NCI-H1436 (cell line): ENCODE measurements at regions not wholly inside any gene's neighbourhood (a gene's known extent, or its start where the extent isn't known, plus 50 kb on each side); places are given as distances from the start of the nearest gene placed in this dataset.
"Not testable (repeated sequence)": the region's sequence is repeated elsewhere in the genome, so short reads cannot be mapped to it uniquely, and the experiment has no call there.

ENCODE experiments used
- DNase-seq: peaks from one replicate; lab custom pipeline; 2025; lab: John Stamatoyannopoulos, UW

- no peak for DNase-seq
Measured at GRCh38 chr5:60488466-60489130, 211.4 kb downstream of the DEPDC1B start.

GRCh38 chr5:60487885-60488442, 212.0 kb downstream of the DEPDC1B start:
- no peak for DNase-seq

- DNase-seq = no peak
Measured at GRCh38 chr5:60487476-60487875, 212.5 kb downstream of the DEPDC1B start.

- DNase-seq = no peak
Measured at GRCh38 chr5:60485361-60485760, 214.6 kb downstream of the DEPDC1B start.

GRCh38 chr5:60483050-60483449, 216.9 kb downstream of the DEPDC1B start:
- no peak for DNase-seq

- no peak for DNase-seq
Measured at GRCh38 chr5:60482301-60482700, 217.7 kb downstream of the DEPDC1B start.

GRCh38 chr5:60479542-60479941, 220.4 kb downstream of the DEPDC1B start:
- DNase-seq = no peak

- no peak for DNase-seq
Measured at GRCh38 chr5:60477849-60478248, 222.1 kb downstream of the DEPDC1B start.

- DNase-seq = no peak
Measured at GRCh38 chr5:60473654-60474053, 226.3 kb downstream of the DEPDC1B start.

- not testable (repeated sequence) for DNase-seq
Measured at GRCh38 chr5:60473027-60473426, 226.9 kb downstream of the DEPDC1B start.

GRCh38 chr5:60470881-60471280, 229.1 kb downstream of the DEPDC1B start:
- no peak for DNase-seq

- no peak for DNase-seq
Measured at GRCh38 chr5:60469286-60469685, 230.7 kb downstream of the DEPDC1B start.

- DNase-seq = no peak
Measured at GRCh38 chr5:60463179-60463868, 236.6 kb downstream of the DEPDC1B start.

GRCh38 chr5:60458666-60459065, 241.3 kb downstream of the DEPDC1B start:
- no peak for DNase-seq

GRCh38 chr5:60457233-60457632, 242.7 kb downstream of the DEPDC1B start:
- no peak for DNase-seq

GRCh38 chr5:60455589-60455988, 244.4 kb downstream of the DEPDC1B start:
- no peak for DNase-seq

- not testable (repeated sequence) for DNase-seq
Measured at GRCh38 chr5:60454277-60454676, 245.7 kb downstream of the DEPDC1B start.

- DNase-seq = no peak
Measured at GRCh38 chr5:60453186-60453976, 246.6 kb downstream of the DEPDC1B start.

- DNase-seq = no peak
Measured at GRCh38 chr5:60448600-60448999, 251.4 kb downstream of the DEPDC1B start.

GRCh38 chr5:60447488-60447920, 252.5 kb downstream of the DEPDC1B start:
- DNase-seq = no peak

GRCh38 chr5:60446917-60447316, 253.0 kb downstream of the DEPDC1B start:
- DNase-seq = no peak

GRCh38 chr5:60445921-60446320, 254.0 kb downstream of the DEPDC1B start:
- DNase-seq = no peak

- no peak for DNase-seq
Measured at GRCh38 chr5:60445427-60445826, 254.5 kb downstream of the DEPDC1B start.
